ENCODE measurements at regions not wholly inside any gene's neighbourhood (a gene's known extent, or its start where the extent isn't known, plus 50 kb on each side); places are given as distances from the start of the nearest gene placed in this dataset.

- no peak for TF ChIP-seq CTCF (IDR thresholded peaks at IDR 0.05 in 2 of 3, conservative IDR thresholded peaks at IDR 0.05 in 1 of 3; ENCODE audit: insufficient read depth in 2 of 3, low read depth in 1 of 3, low read length in 3 of 3)
- TF ChIP-seq ZFP30 (CRISPR knock-in tag; IDR thresholded peaks at IDR 0.05; ENCODE audit: borderline replicate concordance) = no peak
- no peak for TF ChIP-seq GATAD2A (IDR thresholded peaks at IDR 0.05)
- TF ChIP-seq KHSRP (IDR thresholded peaks at IDR 0.05) = no peak
- TF ChIP-seq E2F6 (IDR thresholded peaks at IDR 0.05; ENCODE audit: borderline replicate concordance in 1 of 2, extremely low read depth in 1 of 2, insufficient read depth in 1 of 2, insufficient read length in 1 of 2, low read depth in 1 of 2, low read length in 1 of 2, poor library complexity in 1 of 2, severe bottlenecking in 1 of 2) = no peak
- no peak for TF ChIP-seq EZH2 (IDR thresholded peaks at IDR 0.05; ENCODE audit: borderline replicate concordance, low read depth, low read length)
- no peak for TF ChIP-seq PTBP1 (IDR thresholded peaks at IDR 0.05; ENCODE audit: low read depth, low read length)
- TF ChIP-seq RFX5 (IDR thresholded peaks at IDR 0.05; ENCODE audit: low read depth, low read length) = no peak
Observed at GRCh38 chr2:201971531-201972228, 62.0 kb upstream of the FZD7 start.

All from K562 (cell line).